ENCODE measurements at regions not wholly inside any gene's neighbourhood (a gene's known extent, or its start where the extent isn't known, plus 50 kb on each side); places are given as distances from the start of the nearest gene placed in this dataset.
A peak's percentile ranks its signal among the peaks of the same experiment; 100 is the strongest.

GRCh38 chr6:126747728-126748540 is 370.5 kb upstream of the RSPO3 start:
- no peak for DNase-seq (ENCODE audit: low read depth)

DNA sequence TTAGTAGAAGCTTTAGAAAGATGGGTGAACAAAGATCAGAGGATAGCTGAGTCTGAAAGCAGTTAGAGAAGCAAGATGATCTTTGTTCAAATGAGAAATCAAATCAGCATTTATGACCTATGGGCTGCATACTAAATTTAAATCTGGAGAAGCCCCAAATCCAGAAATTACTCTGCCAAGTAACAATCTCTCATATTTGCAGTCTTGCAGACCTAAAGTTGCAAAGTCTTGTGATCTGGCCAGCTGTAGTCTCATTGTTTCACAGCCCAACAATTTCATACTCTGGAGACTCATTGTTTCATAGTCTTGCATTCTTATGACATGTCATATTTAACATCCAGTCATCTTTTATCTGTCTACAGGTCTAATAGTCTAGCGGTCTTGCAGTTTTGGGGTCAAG is 364.9 kb upstream of the RSPO3 start:
- DNase-seq (ENCODE audit: low read depth), result no peak

DNA sequence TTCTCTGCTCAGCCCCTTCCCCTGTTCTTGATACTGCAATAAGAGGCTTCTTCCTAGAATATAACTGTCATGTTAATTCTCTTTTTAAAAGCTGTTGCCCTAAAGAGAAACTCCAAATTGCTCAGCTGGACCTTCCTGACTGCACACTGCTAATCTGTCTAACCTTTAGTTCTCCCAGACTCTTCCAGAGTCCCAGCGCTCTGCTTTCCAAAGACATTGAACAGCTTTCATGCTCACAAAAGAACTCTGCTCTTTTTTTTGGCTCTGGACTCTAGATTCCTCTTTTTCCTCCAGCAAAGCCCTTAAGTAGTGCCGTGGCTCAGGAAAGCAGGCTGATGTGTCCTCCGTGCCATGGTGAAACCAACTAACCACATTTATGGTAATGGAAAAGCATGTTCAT is 356.6 kb upstream of the RSPO3 start:
- DNase-seq (ENCODE audit: low read depth), result no peak

- no peak for DNase-seq (ENCODE audit: low read depth)
Observed at GRCh38 chr6:126764104-126764503, 354.4 kb upstream of the RSPO3 start.

- no peak for DNase-seq (ENCODE audit: low read depth)
Observed at GRCh38 chr6:126764671-126765070, 353.8 kb upstream of the RSPO3 start.

DNA sequence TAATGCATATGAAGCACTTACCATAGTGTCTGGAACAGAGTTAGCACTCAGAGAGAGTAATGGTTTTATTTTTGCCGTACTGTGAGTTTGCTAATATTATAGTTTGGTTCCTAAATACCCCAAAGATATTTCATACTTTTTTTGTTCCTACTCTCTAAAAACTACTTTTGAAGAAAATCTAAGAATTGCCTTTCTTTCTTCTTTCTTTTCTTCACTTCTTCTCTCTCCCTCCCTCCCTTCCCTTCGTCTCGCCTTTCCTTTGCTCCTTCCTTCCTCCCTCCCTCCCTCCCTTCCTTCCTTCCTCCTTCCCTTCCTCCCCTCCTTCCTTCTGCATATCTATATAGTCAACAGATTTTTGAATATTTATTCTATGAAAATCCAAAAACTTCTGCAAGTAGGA is 351.7 kb upstream of the RSPO3 start:
- DNase-seq (ENCODE audit: low read depth), result no peak

DNA sequence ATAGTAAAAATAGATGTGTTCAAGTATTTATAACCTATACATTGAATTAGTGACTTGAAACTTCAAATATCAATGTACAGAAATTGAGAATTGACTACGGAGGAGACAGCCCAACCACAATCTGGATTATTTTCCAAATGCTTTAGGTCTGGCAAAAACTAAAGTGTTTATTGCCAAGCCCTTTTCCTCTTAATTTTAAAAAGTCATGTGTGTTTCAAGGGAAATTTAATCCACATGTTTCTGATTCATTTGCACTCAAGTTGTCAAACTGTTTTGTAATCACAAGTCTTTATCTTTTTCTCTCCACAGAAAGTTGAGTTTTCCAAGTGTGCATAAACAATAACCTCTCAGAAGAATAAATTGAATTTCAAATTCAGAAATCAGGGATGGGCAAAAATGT is 350.8 kb upstream of the RSPO3 start:
- no peak for DNase-seq (ENCODE audit: low read depth)

GRCh38 chr6:126770176-126770575 is 348.3 kb upstream of the RSPO3 start:
- no peak for DNase-seq (ENCODE audit: low read depth)

GRCh38 chr6:126773112-126773805 is 345.2 kb upstream of the RSPO3 start:
- peak; percentile 2 for DNase-seq (ENCODE audit: low read depth)

- no peak for DNase-seq (ENCODE audit: low read depth)
Observed at GRCh38 chr6:126779331-126779730, 339.1 kb upstream of the RSPO3 start.

- DNase-seq (ENCODE audit: low read depth), result no peak
Observed at GRCh38 chr6:126781582-126781981, 336.9 kb upstream of the RSPO3 start.

DNA sequence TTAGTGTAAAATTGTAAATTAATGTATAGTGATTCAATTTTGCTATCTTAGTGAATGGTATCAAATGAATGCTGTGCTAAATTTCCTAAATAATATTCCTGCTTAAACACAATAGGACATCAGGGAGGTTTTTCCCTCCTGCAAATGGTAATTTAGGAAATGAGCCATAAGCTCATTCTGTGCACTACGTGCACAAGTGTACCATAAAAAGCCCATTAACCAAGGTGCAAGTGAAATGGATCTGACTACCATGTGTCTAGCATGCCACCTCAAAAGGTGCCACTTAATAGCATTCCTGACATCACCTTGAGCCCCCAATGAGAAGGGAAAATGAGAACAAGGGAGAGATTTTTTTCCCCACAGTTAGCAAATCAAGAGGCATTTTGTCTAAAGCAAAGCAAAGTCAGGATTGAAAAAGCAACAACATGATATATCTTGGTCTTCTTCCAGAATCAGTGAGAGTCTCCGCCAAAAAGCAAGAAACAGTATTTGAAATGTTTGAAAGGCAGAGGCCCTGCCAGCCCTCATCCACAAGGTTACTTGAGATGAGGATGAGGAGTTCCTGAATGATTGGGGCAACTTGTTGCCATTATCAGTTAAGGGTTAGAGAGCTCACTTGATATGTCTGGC is 334.2 kb upstream of the RSPO3 start:
- DNase-seq (ENCODE audit: low read depth), result no peak

DNA sequence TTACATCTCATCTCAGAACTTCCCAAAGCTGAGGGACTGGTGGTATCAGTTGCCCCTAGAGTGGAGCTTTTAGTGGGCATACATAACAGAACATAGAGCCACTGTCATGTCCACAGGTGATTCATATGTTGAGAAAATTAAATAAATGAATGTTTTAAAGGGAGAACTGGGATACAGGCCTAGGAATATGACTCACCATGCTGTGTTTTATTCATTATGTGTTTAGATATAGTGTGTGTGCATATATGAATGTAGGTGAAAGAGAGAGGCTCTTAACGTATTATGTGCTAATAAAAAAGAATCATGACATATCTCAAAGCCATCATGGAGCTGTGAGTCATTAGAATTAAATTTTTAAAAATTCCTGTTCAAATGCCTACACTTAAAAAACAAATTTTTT is 332.2 kb upstream of the RSPO3 start:
- DNase-seq (ENCODE audit: low read depth), result no peak

DNA sequence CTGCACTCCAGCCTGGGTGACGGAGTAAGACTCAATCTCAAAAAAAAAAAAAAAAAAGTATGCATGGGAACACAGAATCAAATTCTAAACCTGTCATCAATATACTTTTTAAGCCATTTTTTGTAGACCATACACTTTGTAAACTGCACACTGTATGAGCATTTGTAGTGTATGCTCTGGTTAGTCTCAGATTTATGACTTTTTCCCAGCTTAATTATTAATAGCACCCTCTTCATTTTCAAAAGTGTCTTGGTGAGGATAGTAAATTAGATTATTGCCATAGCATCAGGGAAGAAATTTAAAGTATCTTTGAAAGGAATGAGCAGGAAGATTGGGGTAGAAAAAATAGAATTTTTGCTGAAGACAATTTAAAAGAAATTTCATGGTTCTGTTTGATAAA is 330.8 kb upstream of the RSPO3 start:
- DNase-seq (ENCODE audit: low read depth), result no peak

DNA sequence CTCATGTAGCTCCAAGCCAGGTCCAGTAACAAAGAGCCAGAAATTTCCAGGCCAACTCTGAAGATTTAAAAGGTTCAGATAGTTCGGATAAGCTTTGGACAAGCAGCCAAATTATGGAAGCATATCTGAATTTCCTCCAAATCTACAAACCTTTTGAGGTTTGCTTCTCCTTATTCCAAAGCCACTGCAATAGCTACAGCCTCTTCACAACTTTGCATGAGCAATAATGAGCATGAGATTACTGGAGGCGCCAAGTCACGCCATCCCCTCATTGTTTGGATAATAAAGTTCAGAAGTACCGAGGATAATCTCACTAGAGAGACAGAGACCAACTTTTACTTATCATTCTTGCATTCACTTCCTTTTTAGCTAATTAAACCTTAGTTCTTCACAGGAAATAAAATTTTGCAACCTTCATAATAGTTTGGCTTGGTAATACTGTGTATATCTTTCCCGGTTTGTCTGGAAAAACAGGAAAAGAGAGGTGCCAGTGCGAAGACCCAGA is 329.6 kb upstream of the RSPO3 start:
- DNase-seq (ENCODE audit: low read depth), result no peak

DNA sequence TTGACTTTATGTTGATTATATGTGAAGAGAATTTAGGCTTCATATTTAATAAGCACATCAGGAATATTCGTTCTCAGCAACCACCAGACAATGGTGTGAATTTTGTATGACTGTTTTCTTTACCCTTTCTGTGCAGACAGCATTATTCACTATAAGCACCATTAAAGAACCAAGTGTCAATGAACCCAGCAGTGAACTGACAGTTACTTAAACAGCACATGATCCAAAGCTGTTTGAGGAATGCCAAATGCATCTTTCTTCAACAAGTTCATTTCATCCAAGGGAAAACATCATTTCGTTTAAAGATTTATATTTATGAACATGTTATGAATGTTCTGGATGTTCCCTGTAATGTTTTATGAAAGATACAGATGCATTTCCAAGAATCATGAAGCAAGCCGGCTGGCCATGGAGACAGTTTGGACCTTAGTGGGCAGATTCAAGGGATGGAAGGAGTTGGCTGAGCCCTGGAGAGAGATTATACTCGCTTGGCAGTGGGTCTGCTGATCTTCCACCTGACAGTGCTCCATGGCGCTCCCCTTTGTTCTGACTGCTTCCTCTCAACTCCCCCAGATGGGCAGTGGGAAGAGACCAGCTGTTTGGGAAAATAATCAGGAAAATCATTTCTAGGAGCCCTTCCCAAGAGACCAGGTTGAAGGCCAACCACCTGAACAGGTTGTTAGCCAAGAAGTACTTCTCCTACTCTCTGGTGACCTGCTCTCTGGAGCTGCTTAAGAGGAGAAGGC is 326.0 kb upstream of the RSPO3 start:
- DNase-seq (ENCODE audit: low read depth), result no peak

DNA sequence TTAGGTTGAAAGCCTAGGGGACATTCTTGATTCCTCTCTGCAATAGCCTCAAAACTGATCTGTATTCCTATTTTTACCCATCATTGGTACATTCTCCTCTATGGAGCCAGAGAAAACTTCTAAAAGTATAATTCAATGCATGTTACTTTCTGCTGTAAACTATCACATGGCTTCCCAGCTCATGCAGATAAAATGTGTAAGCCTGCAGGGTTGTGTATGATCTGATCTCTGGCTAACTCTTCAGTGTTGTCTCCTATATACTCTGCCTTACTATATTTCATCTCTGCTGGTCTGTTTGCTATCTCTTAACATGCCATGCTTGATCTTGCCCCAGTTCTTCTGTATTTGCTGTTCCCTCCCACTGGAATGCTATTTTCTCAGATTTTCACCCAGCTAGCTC is 323.3 kb upstream of the RSPO3 start:
- DNase-seq (ENCODE audit: low read depth), result no peak

GRCh38 chr6:126797981-126798380 is 320.5 kb upstream of the RSPO3 start:
- DNase-seq (ENCODE audit: low read depth), result peak; percentile 16

DNA sequence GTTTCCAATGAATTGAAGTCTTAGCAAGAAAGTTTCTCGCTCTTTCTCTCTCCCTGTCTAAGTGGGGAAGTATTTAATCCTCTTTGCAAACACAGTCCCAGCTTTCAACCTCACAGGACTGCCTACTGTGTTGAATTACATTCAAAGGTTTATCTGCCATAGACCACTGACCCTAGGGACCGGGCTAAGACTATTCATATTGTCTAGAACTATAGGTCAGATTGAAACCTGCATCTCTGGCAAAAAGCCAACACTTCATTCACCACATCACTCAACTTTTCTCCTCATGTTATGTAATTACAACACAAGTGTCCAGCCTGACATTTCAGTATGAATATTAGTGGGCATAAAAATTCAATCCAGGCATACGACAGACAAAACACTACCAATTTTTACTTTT is 314.7 kb upstream of the RSPO3 start:
- no peak for DNase-seq (ENCODE audit: low read depth)

DNA sequence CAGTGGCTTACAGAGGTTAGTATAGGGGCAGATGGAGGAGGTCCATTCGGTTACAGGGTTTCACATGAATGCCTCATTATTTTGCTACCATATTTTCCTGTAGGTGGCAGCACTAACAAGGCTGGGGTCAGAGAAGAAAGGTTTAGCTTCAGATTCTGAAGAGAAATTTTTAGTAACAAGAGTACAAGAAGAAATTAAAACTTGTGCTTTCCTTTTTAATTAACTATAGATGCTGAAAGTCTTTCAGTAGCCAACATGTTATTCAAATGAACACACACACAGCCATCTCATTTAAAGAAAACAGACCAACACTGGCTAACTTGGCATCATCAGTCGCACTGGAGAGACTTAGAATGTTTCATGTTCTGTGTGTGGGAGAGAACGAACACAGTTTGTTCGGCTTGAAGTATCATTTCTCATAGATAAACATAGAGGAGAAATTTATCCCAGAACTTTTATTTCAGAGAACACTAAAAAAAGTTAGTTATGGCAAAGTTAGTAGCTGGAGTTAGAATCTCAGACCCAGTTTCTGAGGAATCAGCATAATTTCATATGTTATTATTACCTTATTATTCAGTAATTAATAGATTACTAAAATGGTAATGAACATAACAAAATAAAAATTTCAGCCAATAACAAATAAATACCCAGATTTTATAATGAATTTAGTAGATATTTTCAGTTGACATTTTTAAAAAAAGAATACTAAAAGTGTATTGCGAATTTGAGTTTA is 314.0 kb upstream of the RSPO3 start:
- DNase-seq (ENCODE audit: low read depth), result peak; percentile 51

DNA sequence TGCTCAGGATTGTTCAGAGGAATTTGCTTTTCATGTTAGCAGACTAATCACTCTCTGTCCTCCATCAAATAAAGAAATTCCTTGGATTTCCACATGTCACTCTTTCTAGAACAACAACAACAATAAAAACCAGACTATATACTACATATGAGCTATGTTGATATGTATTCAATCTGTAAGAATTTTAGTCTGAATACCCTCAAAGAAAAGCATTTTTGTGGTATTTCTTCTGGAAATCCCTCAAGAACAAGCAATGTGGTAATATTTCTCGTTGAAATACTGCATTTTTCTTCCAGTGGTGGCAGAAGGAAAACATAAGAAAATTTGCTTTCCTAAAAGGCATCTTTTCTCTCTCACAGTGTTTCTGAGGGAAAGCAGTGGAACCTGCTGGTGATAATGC is 312.6 kb upstream of the RSPO3 start:
- no peak for DNase-seq (ENCODE audit: low read depth)
